ENCODE measurements at regions not wholly inside any gene's neighbourhood (a gene's known extent, or its start where the extent isn't known, plus 50 kb on each side); places are given as distances from the start of the nearest gene placed in this dataset.

GRCh38 chr3:77795013-77795412, 755.1 kb downstream of the ROBO2 start:
- TF ChIP-seq CTCF (conservative IDR thresholded peaks at IDR 0.05; ENCODE audit: low read length): no peak
- no peak for TF ChIP-seq EZH2phosphoT487 (IDR thresholded peaks at IDR 0.05; ENCODE audit: borderline replicate concordance)
